SU-DHL-6 (cell line): ENCODE measurements at regions not wholly inside any gene's neighbourhood (a gene's known extent, or its start where the extent isn't known, plus 50 kb on each side); places are given as distances from the start of the nearest gene placed in this dataset.

ENCODE experiments used
- H2AFZ ChIP-seq: fragments of 200-600 bp; sonication (generic); 2 replicates; pipeline ENCODE4 v1.6.1; 2014; ENCODE audit warnings: low read depth, mild to moderate bottlenecking, moderate library complexity, mixed read lengths, antibody characterized with exemption, low read length; ENCODE audit not compliant: severe bottlenecking
- H3F3A ChIP-seq: fragments of 200-600 bp; shearing (Covaris generic); 2 replicates; pipeline ENCODE4 v1.6.0; 2016; ENCODE audit warnings: antibody characterized with exemption, mild to moderate bottlenecking; ENCODE audit not compliant: insufficient read depth
- H3K27ac ChIP-seq: fragments of 200-600 bp; sonication (generic); 2 replicates; pipeline ENCODE4 v1.5.1; 2016; ENCODE audit warnings: low read depth, mild to moderate bottlenecking, low read length, moderate library complexity, mixed read lengths
- H3K27me3 ChIP-seq: fragments of 200-600 bp; sonication (generic), shearing (Covaris generic); 2 replicates; pipeline ENCODE4 v1.6.0; 2014; ENCODE audit warnings: mild to moderate bottlenecking, low read length
- H3K36me3 ChIP-seq: fragments of 200-600 bp; sonication (generic); 2 replicates; pipeline ENCODE4 v1.6.1; 2014; ENCODE audit warnings: mild to moderate bottlenecking, low read length, mixed read lengths
- H3K4me2 ChIP-seq: fragments of 300-600, 200-600 bp; shearing (Covaris generic), sonication (generic); 2 replicates; pipeline ENCODE4 v1.6.0; 2014; ENCODE audit warnings: low read length, low read depth, mild to moderate bottlenecking; ENCODE audit not compliant: poor library complexity, severe bottlenecking
- H3K4me3 ChIP-seq: fragments of 200-600 bp; sonication (generic); 2 replicates; pipeline ENCODE4 v1.5.1; 2014; ENCODE audit warnings: antibody characterized with exemption, low read length, mild to moderate bottlenecking, mixed read lengths; ENCODE audit not compliant: insufficient read depth, poor library complexity, severe bottlenecking
- H3K79me2 ChIP-seq: fragments of 200-600 bp; sonication (generic); 2 replicates; pipeline ENCODE4 v1.6.1; 2014; ENCODE audit warnings: mild to moderate bottlenecking, low read length, moderate library complexity; ENCODE audit not compliant: insufficient read depth
- H3K9ac ChIP-seq: fragments of 200-600 bp; sonication (generic); 2 replicates; pipeline ENCODE4 v1.7.0; 2014; ENCODE audit warnings: mild to moderate bottlenecking, low read length
- H3K9me2 ChIP-seq: fragments of 200-600 bp; sonication (generic); replicated peaks from 2 replicates; pipeline ENCODE4 v1.6.1; 2014; ENCODE audit warnings: low read length; ENCODE audit not compliant: insufficient read depth
- H3K9me3 ChIP-seq: fragments of 200-600 bp; sonication (generic); 2 replicates; pipeline ENCODE4 v1.6.1; 2014; ENCODE audit warnings: low read length, mixed read lengths; ENCODE audit not compliant: insufficient read depth
- H4K20me1 ChIP-seq: fragments of 200-600 bp; sonication (generic); 2 replicates; pipeline ENCODE4 v1.6.1; 2014; ENCODE audit warnings: low read depth, mild to moderate bottlenecking, antibody characterized with exemption, low read length, moderate library complexity, mixed read lengths
- EZH2phosphoT487 ChIP-seq: fragments of 200-600 bp; sonication (generic), shearing (Covaris generic); conservative IDR thresholded peaks from 2 replicates; pipeline ENCODE4 v1.6.1; 2018; ENCODE audit warnings: mild to moderate bottlenecking, antibody characterized with exemption, low read length, moderate library complexity, mixed read lengths
- TF ChIP-seq, protein P1 (sequence below): fragments of 200-600 bp; sonication (generic); IDR thresholded peaks from one replicate; pipeline ENCODE4 v1.5.1; 2017; ENCODE audit warnings: antibody characterized with exemption, mild to moderate bottlenecking, low read length, moderate library complexity; ENCODE audit not compliant: insufficient read depth, poor library complexity, severe bottlenecking

DNA sequence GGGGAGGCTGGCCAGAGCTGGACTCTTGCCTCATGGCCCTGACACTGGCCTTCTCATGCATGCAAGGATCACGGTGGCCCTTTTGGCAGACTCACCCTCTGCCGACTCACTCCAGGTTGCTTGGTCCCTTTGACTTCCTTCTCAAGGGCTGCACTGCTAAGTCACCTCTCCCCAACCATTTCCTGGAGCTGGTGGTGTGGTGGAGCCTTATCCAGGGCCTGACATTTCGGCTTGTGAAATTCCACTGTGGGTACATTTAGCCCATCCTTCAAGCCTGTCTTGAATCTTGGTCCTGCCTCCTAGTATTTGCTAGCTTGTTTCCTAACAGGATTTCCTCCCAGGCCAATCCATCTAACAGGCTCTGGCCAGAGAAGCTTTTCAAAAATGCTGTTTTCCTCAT is 52.6 kb upstream of the JUN start:
- no peak overlapping the region for H3K4me2 ChIP-seq
- H3F3A ChIP-seq, result no peaks in the 10 kb centered on the region
- H3K4me3 ChIP-seq, result no peak overlapping the region
- no peak overlapping the region for H3K27ac ChIP-seq
- H3K9me3 ChIP-seq, result no peaks in the 10 kb centered on the region
- no peak overlapping the region for H3K9ac ChIP-seq
- H4K20me1 ChIP-seq, result no peaks in the 10 kb centered on the region
- no peaks in the 10 kb centered on the region for H3K79me2 ChIP-seq
- TF ChIP-seq EZH2phosphoT487, result no peak
- TF ChIP-seq, protein P1, sequence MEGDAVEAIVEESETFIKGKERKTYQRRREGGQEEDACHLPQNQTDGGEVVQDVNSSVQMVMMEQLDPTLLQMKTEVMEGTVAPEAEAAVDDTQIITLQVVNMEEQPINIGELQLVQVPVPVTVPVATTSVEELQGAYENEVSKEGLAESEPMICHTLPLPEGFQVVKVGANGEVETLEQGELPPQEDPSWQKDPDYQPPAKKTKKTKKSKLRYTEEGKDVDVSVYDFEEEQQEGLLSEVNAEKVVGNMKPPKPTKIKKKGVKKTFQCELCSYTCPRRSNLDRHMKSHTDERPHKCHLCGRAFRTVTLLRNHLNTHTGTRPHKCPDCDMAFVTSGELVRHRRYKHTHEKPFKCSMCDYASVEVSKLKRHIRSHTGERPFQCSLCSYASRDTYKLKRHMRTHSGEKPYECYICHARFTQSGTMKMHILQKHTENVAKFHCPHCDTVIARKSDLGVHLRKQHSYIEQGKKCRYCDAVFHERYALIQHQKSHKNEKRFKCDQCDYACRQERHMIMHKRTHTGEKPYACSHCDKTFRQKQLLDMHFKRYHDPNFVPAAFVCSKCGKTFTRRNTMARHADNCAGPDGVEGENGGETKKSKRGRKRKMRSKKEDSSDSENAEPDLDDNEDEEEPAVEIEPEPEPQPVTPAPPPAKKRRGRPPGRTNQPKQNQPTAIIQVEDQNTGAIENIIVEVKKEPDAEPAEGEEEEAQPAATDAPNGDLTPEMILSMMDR, result no peak
- no peaks in the 10 kb centered on the region for H3K27me3 ChIP-seq
- H3K36me3 ChIP-seq, result no peaks in the 10 kb centered on the region
- no peak overlapping the region for H2AFZ ChIP-seq
- no peaks in the 10 kb centered on the region for H3K9me2 ChIP-seq

DNA sequence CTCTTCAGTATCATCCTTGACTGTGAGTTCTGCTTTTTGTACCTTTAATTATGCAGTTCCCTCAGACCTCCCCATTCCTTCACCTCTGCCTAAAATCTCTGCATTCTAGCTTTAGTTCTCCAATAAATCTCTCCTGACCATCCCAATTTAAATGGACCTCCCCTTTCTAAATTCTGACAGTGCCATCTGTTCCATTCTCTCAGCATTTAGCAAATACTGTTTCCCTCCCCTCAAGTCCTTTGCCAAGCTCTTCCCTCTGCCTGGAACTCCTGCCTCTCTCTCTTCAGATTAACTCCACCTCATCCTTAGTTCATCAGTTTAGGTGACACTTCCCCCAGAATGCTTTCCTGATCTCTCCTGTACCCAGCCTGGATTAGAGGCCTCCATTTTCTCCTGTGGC is 54.0 kb upstream of the JUN start:
- no peaks in the 10 kb centered on the region for H3K36me3 ChIP-seq
- TF ChIP-seq, protein P1, result no peak
- no peak for TF ChIP-seq EZH2phosphoT487
- H3K9ac ChIP-seq, result no peak overlapping the region
- H3K9me2 ChIP-seq, result no peaks in the 10 kb centered on the region
- H3K4me2 ChIP-seq, result no peak overlapping the region
- no peaks in the 10 kb centered on the region for H4K20me1 ChIP-seq
- H3F3A ChIP-seq, result no peaks in the 10 kb centered on the region
- no peak overlapping the region for H2AFZ ChIP-seq
- H3K4me3 ChIP-seq, result no peak overlapping the region
- no peaks in the 10 kb centered on the region for H3K9me3 ChIP-seq
- H3K79me2 ChIP-seq, result no peaks in the 10 kb centered on the region
- no peaks in the 10 kb centered on the region for H3K27me3 ChIP-seq
- no peak overlapping the region for H3K27ac ChIP-seq

DNA sequence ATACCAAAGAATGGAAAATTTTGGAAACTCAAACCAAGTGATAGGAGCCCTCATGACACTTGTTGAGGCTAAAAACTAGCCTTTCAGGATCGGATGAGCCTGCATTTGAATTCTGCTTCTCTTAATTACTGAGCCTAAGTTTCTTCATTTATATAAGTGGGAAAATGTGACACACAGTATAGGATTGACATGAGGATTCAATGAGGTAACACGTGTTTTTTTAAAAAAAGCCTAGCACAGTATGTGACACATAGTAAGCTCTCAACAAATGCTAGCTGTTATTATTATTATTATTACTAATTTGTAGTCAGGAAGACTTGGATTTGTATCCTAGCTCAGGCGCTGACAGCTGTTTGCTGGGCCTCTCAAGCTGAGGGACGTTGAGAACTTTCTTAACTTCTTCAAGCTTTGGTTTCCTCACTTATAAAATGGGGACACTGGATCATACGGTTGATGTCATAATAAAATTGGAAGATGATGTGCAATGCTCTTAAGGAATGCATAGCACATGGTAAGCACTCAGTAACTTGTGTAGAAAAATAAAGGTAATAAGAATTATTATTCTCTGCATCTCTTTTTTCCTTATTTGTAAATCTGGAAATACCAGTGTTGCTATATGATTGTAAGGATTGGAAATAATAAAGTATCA is 55.4 kb upstream of the JUN start:
- Histone ChIP-seq H3K9me3 (no peaks in the 10 kb centered on the region), H3K79me2 (no peaks in the 10 kb centered on the region), H2AFZ (no peak overlapping the region), H3K36me3 (no peaks in the 10 kb centered on the region), H3K27me3 (no peaks in the 10 kb centered on the region), H3K4me2 (no peak overlapping the region), H3K9ac (no peak overlapping the region), H4K20me1 (no peaks in the 10 kb centered on the region), H3F3A (no peaks in the 10 kb centered on the region), H3K9me2 (no peaks in the 10 kb centered on the region), H3K27ac (no peak overlapping the region), H3K4me3 (no peak overlapping the region)
- TF ChIP-seq EZH2phosphoT487, result no peak
- TF ChIP-seq, protein P1, result no peak
